Tibial nerve (tissue), 4 donors: ENCODE measurements at regions not wholly inside any gene's neighbourhood (a gene's known extent, or its start where the extent isn't known, plus 50 kb on each side); places are given as distances from the start of the nearest gene placed in this dataset.
A peak's percentile ranks its signal among the peaks of the same experiment; 100 is the strongest.

ENCODE experiments used
- DNase-seq, 2 donors: peaks; one replicate each; pipeline ENCODE4 v3.0.0-alpha.2; 2019; ENCODE audit warnings: low spot score in 2 of 2
- H3K27ac ChIP-seq, 4 donors: fragments of 200-600 bp; sonication (generic) in 3 of 4; one replicate each; pipeline ENCODE4 v1.5.1; 2017 to 2019; ENCODE audit warnings: mild to moderate bottlenecking in 1 of 4
- H3K27me3 ChIP-seq, 2 donors: fragments of 200-600 bp; sonication (generic) in 1 of 2; one replicate each; pipeline versions ENCODE4 v1.5.1 to v1.6.0; 2017 to 2019
- H3K36me3 ChIP-seq, 3 donors: fragments of 200-600 bp; sonication (generic); one replicate each; pipeline ENCODE4 v1.5.1; 2018 to 2019
- H3K4me1 ChIP-seq, 4 donors: fragments of 200-600 bp; sonication (generic) in 3 of 4; one replicate each; pipeline ENCODE4 v1.5.1; 2017 to 2019
- H3K4me3 ChIP-seq, 4 donors: fragments of 200-600 bp; sonication (generic) in 3 of 4; one replicate each; pipeline ENCODE4 v1.5.1; 2017 to 2019; ENCODE audit warnings: mild to moderate bottlenecking in 1 of 4, moderate library complexity in 1 of 4
- H3K9me3 ChIP-seq, 4 donors: fragments of 200-600 bp; sonication (generic) in 3 of 4; one replicate each; pipeline ENCODE4 v1.5.1; 2017 to 2019
- EP300 ChIP-seq, 2 donors: sonication (generic); formaldehyde crosslinking; IDR thresholded peaks; one replicate each; pipeline ENCODE4 v1.6.1; 2017; ENCODE audit warnings: antibody characterized with exemption in 2 of 2, mild to moderate bottlenecking in 1 of 2
- POLR2A ChIP-seq, 2 donors: fragments of 450-650 bp; IDR thresholded peaks; one replicate each; pipeline ENCODE4 v1.6.1; 2017; ENCODE audit warnings: antibody characterized with exemption in 2 of 2, mild to moderate bottlenecking in 2 of 2, moderate library complexity in 2 of 2
- WGBS, 2 donors: methylation state at CpG; one replicate each; pipeline ENCODE4 v1.1.5; 2018; 5-methylcytosine and 5-hydroxymethylcytosine counted together
- TF ChIP-seq, protein P1 (sequence below), 5 experiments: fragments of 200-600 bp in 3 of 5; fragments of 450-650 bp in 2 of 5; sonication (generic) in 3 of 5; IDR thresholded peaks; one replicate each; pipeline ENCODE4 v1.5.1; 2016 to 2019; ENCODE audit warnings: antibody characterized with exemption in 5 of 5, mild to moderate bottlenecking in 3 of 5, moderate library complexity in 2 of 5

DNA sequence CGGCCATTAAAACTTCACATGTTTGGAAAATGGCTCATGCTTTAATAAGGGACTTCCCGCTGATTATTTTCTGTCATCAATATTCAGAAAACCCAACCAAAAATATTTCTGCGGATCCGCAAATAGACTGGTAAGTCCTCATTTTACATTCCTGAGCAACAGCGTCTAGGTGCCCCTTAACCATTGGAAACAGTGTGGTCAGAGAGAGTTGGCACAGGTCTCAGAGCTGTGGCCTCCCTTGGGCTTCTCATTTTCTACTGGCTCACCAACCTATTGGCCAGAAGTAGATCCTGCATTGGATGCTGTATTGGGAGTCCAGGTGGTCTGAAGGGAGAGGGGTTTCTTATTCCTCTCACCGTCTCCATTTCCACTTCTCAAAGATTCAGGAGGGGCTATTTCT is 348.1 kb upstream of the DCBLD2 start:
- peaks cover 0 to 34% (median 0%) of the 10 kb centered on the region in 4 donors for H3K4me1 ChIP-seq
- H3K36me3 ChIP-seq, result no peaks in the 10 kb centered on the region
- no peaks in the 10 kb centered on the region for H3K27me3 ChIP-seq
- H3K9me3 ChIP-seq, result no peaks in the 10 kb centered on the region
- WGBS, 2 donors, result 90 to 93% methylated on average over 6 of the region's 6 CpGs
- H3K4me3 ChIP-seq, result no peak overlapping the region
- no peak for TF ChIP-seq POLR2A (IDR thresholded peaks at IDR 0.05)
- TF ChIP-seq, protein P1, sequence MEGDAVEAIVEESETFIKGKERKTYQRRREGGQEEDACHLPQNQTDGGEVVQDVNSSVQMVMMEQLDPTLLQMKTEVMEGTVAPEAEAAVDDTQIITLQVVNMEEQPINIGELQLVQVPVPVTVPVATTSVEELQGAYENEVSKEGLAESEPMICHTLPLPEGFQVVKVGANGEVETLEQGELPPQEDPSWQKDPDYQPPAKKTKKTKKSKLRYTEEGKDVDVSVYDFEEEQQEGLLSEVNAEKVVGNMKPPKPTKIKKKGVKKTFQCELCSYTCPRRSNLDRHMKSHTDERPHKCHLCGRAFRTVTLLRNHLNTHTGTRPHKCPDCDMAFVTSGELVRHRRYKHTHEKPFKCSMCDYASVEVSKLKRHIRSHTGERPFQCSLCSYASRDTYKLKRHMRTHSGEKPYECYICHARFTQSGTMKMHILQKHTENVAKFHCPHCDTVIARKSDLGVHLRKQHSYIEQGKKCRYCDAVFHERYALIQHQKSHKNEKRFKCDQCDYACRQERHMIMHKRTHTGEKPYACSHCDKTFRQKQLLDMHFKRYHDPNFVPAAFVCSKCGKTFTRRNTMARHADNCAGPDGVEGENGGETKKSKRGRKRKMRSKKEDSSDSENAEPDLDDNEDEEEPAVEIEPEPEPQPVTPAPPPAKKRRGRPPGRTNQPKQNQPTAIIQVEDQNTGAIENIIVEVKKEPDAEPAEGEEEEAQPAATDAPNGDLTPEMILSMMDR (IDR thresholded peaks at IDR 0.05), result no peak
- H3K27ac ChIP-seq, result peak overlapping the region in 1 of 4 donors; percentile 74
- DNase-seq, result no peak

DNA sequence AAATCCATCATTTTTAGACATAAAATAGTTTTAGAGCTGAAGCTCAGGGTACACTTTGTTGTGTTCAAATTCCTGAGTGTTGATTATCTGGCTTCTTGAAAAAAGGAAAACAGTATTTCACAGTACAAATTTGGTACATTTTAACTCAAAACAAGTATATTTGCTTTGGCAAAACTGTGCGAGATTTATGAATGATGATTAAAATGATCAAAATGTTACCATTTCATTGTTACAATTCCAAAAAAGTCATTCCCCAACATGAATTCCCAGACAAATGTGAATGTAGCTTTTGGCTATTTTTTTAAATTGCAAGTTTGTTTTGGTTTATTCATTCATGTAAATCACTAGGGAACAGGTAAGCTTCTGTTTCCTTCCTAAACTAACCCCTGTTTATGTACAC is 347.4 kb upstream of the DCBLD2 start:
- no peak for DNase-seq
- Histone ChIP-seq H3K27me3 (no peaks in the 10 kb centered on the region), H3K4me1 (peaks cover 0 to 34% (median 0%) of the 10 kb centered on the region in 4 donors), H3K27ac (peak overlapping the region in 1 of 4 donors; percentile 74), H3K9me3 (peaks cover 0 to 4% (median 0%) of the 10 kb centered on the region in 4 donors), H3K4me3 (no peak overlapping the region), H3K36me3 (no peaks in the 10 kb centered on the region)
- TF ChIP-seq POLR2A (IDR thresholded peaks at IDR 0.05), result no peak
- TF ChIP-seq, protein P1 (IDR thresholded peaks at IDR 0.05), result no peak
- no peak for TF ChIP-seq EP300 (IDR thresholded peaks at IDR 0.05)
- 28 to 45% methylated on average over 1 of the region's 1 CpG for WGBS, 2 donors

DNA sequence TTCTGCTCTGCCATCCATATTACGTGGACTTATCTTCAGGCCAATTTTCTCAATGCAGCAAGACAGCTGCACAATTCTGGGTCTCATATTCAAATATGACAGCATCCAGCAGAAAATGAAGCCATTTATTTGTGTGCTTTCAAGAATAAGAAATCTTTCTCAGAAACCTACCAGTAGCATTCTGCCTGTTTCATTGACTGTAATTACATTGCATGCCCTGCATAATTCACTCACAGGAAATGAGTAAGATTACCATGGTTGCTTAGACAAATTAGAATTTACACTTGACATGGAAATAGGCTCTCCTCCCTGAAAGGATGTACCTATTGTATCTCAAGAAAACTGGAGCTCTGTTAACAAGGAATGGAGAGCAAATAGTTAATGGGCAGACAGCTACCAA is 346.6 kb upstream of the DCBLD2 start:
- no peak overlapping the region for H3K4me3 ChIP-seq
- no peak for DNase-seq
- H3K9me3 ChIP-seq, result peaks cover 0 to 6% (median 0%) of the 10 kb centered on the region in 4 donors
- TF ChIP-seq, protein P1 (IDR thresholded peaks at IDR 0.05), result no peak
- TF ChIP-seq POLR2A (IDR thresholded peaks at IDR 0.05), result no peak
- peak overlapping the region in 2 of 4 donors; percentile 56 to 74 for H3K27ac ChIP-seq
- no peaks in the 10 kb centered on the region for H3K27me3 ChIP-seq
- WGBS, 2 donors, result 76 to 91% methylated on average over 1 of the region's 1 CpG
- peaks cover 0 to 34% (median 0%) of the 10 kb centered on the region in 4 donors for H3K4me1 ChIP-seq
- H3K36me3 ChIP-seq, result no peaks in the 10 kb centered on the region

DNA sequence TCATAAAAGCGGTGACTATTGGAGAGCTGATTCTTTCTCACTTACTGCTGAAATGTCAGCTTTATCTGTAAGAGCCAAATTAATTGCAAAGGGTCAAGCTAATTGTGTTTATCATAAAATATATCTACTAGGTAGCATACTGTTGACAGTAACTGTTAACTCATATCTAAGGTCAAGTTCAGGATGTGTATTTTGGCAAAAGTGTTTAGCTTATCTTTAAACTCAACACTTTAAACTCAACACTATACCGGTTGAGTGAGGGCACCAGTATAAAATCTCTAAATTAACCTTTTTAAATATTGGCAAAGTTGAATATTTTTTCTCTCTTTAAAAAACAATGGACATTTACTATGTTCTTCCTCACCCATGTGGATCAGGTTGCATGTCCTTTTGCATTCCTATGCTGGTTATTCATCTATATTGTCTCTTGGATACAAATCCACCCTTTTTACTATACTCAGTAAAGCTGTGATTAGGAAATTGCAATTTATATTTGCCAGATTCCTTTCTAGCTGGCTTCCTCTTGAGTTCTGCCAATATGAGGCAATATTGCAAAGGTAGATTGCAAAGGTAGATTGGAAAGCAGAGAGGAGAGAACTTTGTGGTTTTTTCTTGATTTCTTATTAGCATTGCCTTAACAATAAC is 344.6 kb upstream of the DCBLD2 start:
- no peak for DNase-seq
- Histone ChIP-seq H3K9me3 (peaks cover 0 to 6% (median 0%) of the 10 kb centered on the region in 4 donors), H3K4me1 (peaks cover 0 to 32% (median 0%) of the 10 kb centered on the region in 4 donors), H3K36me3 (no peaks in the 10 kb centered on the region), H3K4me3 (no peak overlapping the region), H3K27ac (no peak overlapping the region), H3K27me3 (no peaks in the 10 kb centered on the region)
- TF ChIP-seq, protein P1 (IDR thresholded peaks at IDR 0.05), result no peak
- TF ChIP-seq POLR2A (IDR thresholded peaks at IDR 0.05) (no peak), EP300 (IDR thresholded peaks at IDR 0.05) (no peak)
- WGBS, 2 donors, result 81 to 82% methylated on average over 2 of the region's 2 CpGs

DNA sequence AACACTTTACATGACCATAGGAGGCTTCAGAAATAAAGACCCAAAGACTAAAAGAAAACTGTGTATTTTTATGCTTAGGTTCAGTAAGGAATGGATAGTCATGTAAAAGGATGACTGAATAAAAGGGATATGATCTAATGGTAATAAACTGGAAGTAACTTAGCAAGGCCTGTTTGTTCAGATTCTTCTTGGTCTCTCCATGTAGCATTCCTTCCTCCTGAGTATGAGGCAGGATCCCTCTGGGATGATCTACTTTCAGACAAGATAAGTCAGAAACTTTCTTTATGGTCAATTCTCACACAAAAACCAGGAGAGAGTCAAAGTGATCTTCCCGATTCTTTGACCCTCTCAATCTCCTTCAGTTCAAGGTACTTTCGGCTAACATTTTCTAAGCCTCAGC is 340.8 kb upstream of the DCBLD2 start:
- peaks cover 0 to 6% (median 0%) of the 10 kb centered on the region in 4 donors for H3K9me3 ChIP-seq
- WGBS, 2 donors, result 88 to 90% methylated on average over 2 of the region's 2 CpGs
- H3K4me1 ChIP-seq, result no peaks in the 10 kb centered on the region
- no peak for TF ChIP-seq POLR2A (IDR thresholded peaks at IDR 0.05)
- TF ChIP-seq, protein P1 (IDR thresholded peaks at IDR 0.05), result no peak
- no peak for TF ChIP-seq EP300 (IDR thresholded peaks at IDR 0.05)
- no peaks in the 10 kb centered on the region for H3K36me3 ChIP-seq
- no peak overlapping the region for H3K27ac ChIP-seq
- H3K4me3 ChIP-seq, result no peak overlapping the region
- no peak for DNase-seq
- no peaks in the 10 kb centered on the region for H3K27me3 ChIP-seq
